ENCODE measurements at regions not wholly inside any gene's neighbourhood (a gene's known extent, or its start where the extent isn't known, plus 50 kb on each side); places are given as distances from the start of the nearest gene placed in this dataset.

DNA sequence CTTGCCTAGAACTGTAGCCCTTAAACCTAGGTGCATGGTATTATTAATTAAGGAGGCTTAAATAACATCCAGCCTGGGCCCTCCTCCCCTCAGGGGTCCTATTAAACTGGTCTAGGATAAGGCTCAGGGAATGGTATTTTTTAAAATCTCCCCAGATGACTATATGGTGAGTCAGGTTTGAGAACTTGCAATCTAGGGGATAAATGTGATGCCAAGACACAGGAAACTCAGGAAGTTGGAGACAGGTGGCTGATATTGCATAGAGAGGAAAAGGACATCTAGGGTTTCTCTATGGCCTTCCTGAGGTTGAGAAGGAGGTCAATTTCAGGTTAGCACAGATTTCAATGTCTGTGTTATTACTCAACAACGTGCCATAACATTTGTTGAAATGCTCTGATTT lies 581.0 kb downstream of the TLE1 start:
- in situ Hi-C loops (cut with MboI; ENCODE audit: low sequenced_read_pairs, unreplicated experiment), result no loop called here
- TF ChIP-seq, protein P1, sequence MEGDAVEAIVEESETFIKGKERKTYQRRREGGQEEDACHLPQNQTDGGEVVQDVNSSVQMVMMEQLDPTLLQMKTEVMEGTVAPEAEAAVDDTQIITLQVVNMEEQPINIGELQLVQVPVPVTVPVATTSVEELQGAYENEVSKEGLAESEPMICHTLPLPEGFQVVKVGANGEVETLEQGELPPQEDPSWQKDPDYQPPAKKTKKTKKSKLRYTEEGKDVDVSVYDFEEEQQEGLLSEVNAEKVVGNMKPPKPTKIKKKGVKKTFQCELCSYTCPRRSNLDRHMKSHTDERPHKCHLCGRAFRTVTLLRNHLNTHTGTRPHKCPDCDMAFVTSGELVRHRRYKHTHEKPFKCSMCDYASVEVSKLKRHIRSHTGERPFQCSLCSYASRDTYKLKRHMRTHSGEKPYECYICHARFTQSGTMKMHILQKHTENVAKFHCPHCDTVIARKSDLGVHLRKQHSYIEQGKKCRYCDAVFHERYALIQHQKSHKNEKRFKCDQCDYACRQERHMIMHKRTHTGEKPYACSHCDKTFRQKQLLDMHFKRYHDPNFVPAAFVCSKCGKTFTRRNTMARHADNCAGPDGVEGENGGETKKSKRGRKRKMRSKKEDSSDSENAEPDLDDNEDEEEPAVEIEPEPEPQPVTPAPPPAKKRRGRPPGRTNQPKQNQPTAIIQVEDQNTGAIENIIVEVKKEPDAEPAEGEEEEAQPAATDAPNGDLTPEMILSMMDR (IDR thresholded peaks at IDR 0.05; ENCODE audit: borderline replicate concordance, control extremely low read depth, extremely low read depth, insufficient read depth, missing control alignments), result no peak
- DNase-seq (ENCODE audit: low spot score), result no peak

GRCh38 chr9:81103597-81104471 lies 585.5 kb downstream of the TLE1 start:
- no peak for DNase-seq (ENCODE audit: low spot score)
- TF ChIP-seq, protein P1 (IDR thresholded peaks at IDR 0.05; ENCODE audit: borderline replicate concordance, control extremely low read depth, extremely low read depth, insufficient read depth, missing control alignments), result no peak
- in situ Hi-C loops (cut with MboI; ENCODE audit: low sequenced_read_pairs, unreplicated experiment), result no loop called here

DNA sequence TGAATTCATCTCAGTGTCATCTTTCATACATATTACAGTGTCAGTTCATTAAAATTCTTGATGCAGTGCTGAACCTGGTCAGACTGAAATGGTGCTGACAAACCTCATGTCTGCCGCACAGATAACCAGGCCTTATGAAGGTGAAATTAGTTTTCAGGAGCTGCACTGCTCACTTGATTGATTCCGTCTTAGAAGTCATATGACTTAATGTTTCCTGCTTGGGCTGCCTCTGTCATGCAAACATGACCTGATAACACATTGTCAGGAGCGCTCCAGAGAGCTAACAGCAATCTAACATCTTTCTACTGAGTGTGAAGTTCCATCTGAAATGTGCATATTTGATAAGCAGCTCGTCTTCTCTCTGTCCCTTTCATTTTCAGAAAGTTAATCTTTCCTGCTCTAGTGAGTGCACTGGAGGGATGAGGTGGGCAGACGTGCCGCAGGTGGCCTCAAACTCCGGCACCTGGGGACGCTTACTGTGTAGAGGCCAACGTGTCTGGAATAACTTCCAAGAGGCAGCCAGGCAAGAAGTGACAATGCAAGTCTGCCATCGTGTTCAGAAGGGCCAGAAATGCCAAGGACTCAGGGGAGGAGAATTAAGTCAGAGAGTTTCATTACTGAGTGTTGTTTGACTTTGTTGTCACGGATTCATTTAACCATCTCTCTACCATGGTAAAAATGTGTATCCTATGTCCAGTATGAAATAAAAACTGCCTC lies 592.1 kb downstream of the TLE1 start:
- TF ChIP-seq, protein P1 (IDR thresholded peaks at IDR 0.05; ENCODE audit: borderline replicate concordance, control extremely low read depth, extremely low read depth, insufficient read depth, missing control alignments), result no peak
- in situ Hi-C loops (cut with MboI; ENCODE audit: low sequenced_read_pairs, unreplicated experiment), result no loop called here
- no peak for DNase-seq (ENCODE audit: low spot score)

GRCh38 chr9:81096625-81097024 lies 592.7 kb downstream of the TLE1 start:
- TF ChIP-seq, protein P1 (IDR thresholded peaks at IDR 0.05; ENCODE audit: borderline replicate concordance, control extremely low read depth, extremely low read depth, insufficient read depth, missing control alignments), result no peak
- in situ Hi-C loops (cut with MboI; ENCODE audit: low sequenced_read_pairs, unreplicated experiment), result no loop called here
- DNase-seq (ENCODE audit: low spot score), result no peak

DNA sequence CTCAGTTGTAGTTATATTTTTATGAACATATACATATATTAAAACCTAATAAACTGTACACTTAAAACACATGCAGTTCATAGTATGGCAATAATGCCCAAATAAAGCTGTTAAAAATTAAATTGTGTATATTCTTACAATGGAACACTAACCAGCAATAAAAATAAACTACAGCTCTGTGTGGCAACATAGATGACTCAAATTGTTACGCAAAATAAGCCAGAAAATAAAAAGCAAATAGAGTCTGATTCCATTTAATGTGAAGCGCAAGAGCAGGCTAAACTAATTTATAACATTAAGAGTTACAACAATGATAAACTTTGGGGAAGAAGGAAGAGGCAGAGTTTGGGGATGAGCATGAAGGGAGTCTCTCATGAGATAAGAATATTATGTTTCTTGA lies 597.3 kb downstream of the TLE1 start:
- TF ChIP-seq, protein P1 (IDR thresholded peaks at IDR 0.05; ENCODE audit: borderline replicate concordance, control extremely low read depth, extremely low read depth, insufficient read depth, missing control alignments), result no peak

DNA sequence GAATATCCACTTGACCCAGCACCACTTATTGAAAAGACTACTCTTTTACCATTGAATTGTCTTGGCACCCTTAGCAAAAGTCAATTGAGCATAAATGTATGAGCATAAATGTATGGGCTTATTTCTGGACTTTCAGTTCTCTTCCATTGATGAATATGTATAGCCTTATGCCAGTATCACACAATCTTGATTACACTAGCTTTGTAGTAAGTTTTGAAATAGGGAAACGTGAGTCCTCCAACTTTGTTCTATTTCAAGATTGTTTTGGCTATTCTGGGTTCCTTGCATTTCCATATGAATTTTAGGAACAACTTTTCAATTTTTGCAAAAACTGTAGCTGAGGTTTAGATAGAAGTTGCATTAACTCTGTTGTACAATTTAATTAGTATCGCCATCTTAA lies 601.0 kb downstream of the TLE1 start:
- TF ChIP-seq, protein P1 (IDR thresholded peaks at IDR 0.05; ENCODE audit: borderline replicate concordance, control extremely low read depth, extremely low read depth, insufficient read depth, missing control alignments), result no peak
- in situ Hi-C loops (cut with MboI; ENCODE audit: low sequenced_read_pairs, unreplicated experiment), result no loop called here
- DNase-seq (ENCODE audit: low spot score), result no peak

More for the DNA sequence above, 597.3 kb downstream of the TLE1 start:
- DNase-seq (ENCODE audit: low spot score), result no peak
- in situ Hi-C loops (cut with MboI; ENCODE audit: low sequenced_read_pairs, unreplicated experiment), result no loop called here

All from GM13976 (cell line).